ENCODE measurements at regions not wholly inside any gene's neighbourhood (a gene's known extent, or its start where the extent isn't known, plus 50 kb on each side); places are given as distances from the start of the nearest gene placed in this dataset.

GRCh38 chr5:143495821-143496275 is 92.4 kb upstream of the NR3C1 start:
- intact Hi-C loops (cut with DNase I): no loop called here
- no peak for DNase-seq

- DNase-seq: no peak
- intact Hi-C loops (cut with DNase I): no loop called here
These were observed 91.6 kb upstream of the NR3C1 start for GRCh38 chr5:143495110-143495509.

- no peak for DNase-seq
These were observed 91.1 kb upstream of the NR3C1 start for GRCh38 chr5:143494595-143494994.

GRCh38 chr5:143494162-143494561 is 90.7 kb upstream of the NR3C1 start:
- no peak for DNase-seq
- intact Hi-C loops (cut with DNase I): no loop called here

More at GRCh38 chr5:143494595-143494994, 91.1 kb upstream of the NR3C1 start:
- intact Hi-C loops (cut with DNase I): no loop called here

- DNase-seq: no peak
- intact Hi-C loops (cut with DNase I): no loop called here
These were observed 89.3 kb upstream of the NR3C1 start for GRCh38 chr5:143492783-143493182.

- intact Hi-C loops (cut with DNase I): no loop called here
- no peak for DNase-seq
These were observed 88.2 kb upstream of the NR3C1 start for GRCh38 chr5:143491646-143492045.

GRCh38 chr5:143488381-143488780 is 84.9 kb upstream of the NR3C1 start:
- no peak for DNase-seq
- intact Hi-C loops (cut with DNase I): no loop called here

GRCh38 chr5:143484601-143485000 is 81.1 kb upstream of the NR3C1 start:
- intact Hi-C loops (cut with DNase I): no loop called here
- no peak for DNase-seq

- intact Hi-C loops (cut with DNase I): no loop called here
- DNase-seq: no peak
These were observed 78.4 kb upstream of the NR3C1 start for GRCh38 chr5:143481697-143482531.

GRCh38 chr5:143480001-143480400 is 76.5 kb upstream of the NR3C1 start:
- no peak for DNase-seq
- intact Hi-C loops (cut with DNase I): no loop called here

GRCh38 chr5:143479394-143479793 is 75.9 kb upstream of the NR3C1 start:
- intact Hi-C loops (cut with DNase I): no loop called here

GRCh38 chr5:143476601-143477211 is 73.2 kb upstream of the NR3C1 start:
- intact Hi-C loops (cut with DNase I): no loop called here
- no peak for DNase-seq

More at GRCh38 chr5:143479394-143479793, 75.9 kb upstream of the NR3C1 start:
- DNase-seq: no peak

- intact Hi-C loops (cut with DNase I): no loop called here
- no peak for DNase-seq
These were observed 71.1 kb upstream of the NR3C1 start for GRCh38 chr5:143474616-143475015.

GRCh38 chr5:143473481-143473880 is 70.0 kb upstream of the NR3C1 start:
- intact Hi-C loops (cut with DNase I): no loop called here
- DNase-seq: no peak

- intact Hi-C loops (cut with DNase I): no loop called here
- no peak for DNase-seq
These were observed 69.1 kb upstream of the NR3C1 start for GRCh38 chr5:143472576-143472975.

- no peak for DNase-seq
- intact Hi-C loops (cut with DNase I): no loop called here
These were observed 68.4 kb upstream of the NR3C1 start for GRCh38 chr5:143471666-143472464.

- no peak for DNase-seq
- intact Hi-C loops (cut with DNase I): no loop called here
These were observed 67.6 kb upstream of the NR3C1 start for GRCh38 chr5:143471041-143471509.

GRCh38 chr5:143470120-143470519 is 66.6 kb upstream of the NR3C1 start:
- no peak for DNase-seq
- intact Hi-C loops (cut with DNase I): no loop called here

- intact Hi-C loops (cut with DNase I): no loop called here
- no peak for DNase-seq
These were observed 65.6 kb upstream of the NR3C1 start for GRCh38 chr5:143469125-143469524.

- DNase-seq: no peak
- intact Hi-C loops (cut with DNase I): no loop called here
These were observed 63.1 kb upstream of the NR3C1 start for GRCh38 chr5:143466632-143467031.
